A673 (cell line): ENCODE measurements at regions not wholly inside any gene's neighbourhood (a gene's known extent, or its start where the extent isn't known, plus 50 kb on each side); places are given as distances from the start of the nearest gene placed in this dataset.

Experiments
- BruUV-seq: library from RNA; stranded (reverse); fragments of 400-500 nt; replicated peaks from 2 replicates; lab custom pipeline; 2021; lab: Mats Ljungman, UMichigan
- CTCF ChIA-PET: fragments of 300-600 bp; sonication (Branson Sonifier 250); formaldehyde crosslinking; loops from one replicate; lab custom pipeline; 2022; ENCODE audit warnings: antibody characterized with exemption; lab: Charles Lee
- POLR2A ChIA-PET: fragments of 300-600 bp; sonication (Branson Sonifier 250); formaldehyde crosslinking; loops from one replicate; lab custom pipeline; 2022; ENCODE audit warnings: antibody characterized with exemption; ENCODE audit not compliant: low non-redundant PET; lab: Charles Lee
- DNase-seq: peaks from one replicate; pipeline ENCODE4 v3.0.0-alpha.2; 2015; ENCODE audit warnings: low spot score
- H3K27ac ChIP-seq: fragments of 200-600 bp; sonication (generic); 2 replicates; pipeline ENCODE4 v1.5.1; 2016; ENCODE audit warnings: mixed run types, low read depth, mild to moderate bottlenecking, mixed read lengths, antibody characterized with exemption, low read length; ENCODE audit not compliant: poor library complexity, severe bottlenecking
- H3K27me3 ChIP-seq: fragments of 200-600 bp; sonication (generic); replicated peaks from 2 replicates; pipeline ENCODE4 v1.6.1; 2017; ENCODE audit warnings: mixed run types, low read depth, mild to moderate bottlenecking, mixed read lengths, antibody characterized with exemption, low read length; ENCODE audit not compliant: insufficient read depth, poor library complexity
- H3K36me3 ChIP-seq: fragments of 200-600 bp; sonication (generic); 2 replicates; pipeline ENCODE4 v1.6.1; 2016; ENCODE audit warnings: mixed run types, mild to moderate bottlenecking, mixed read lengths, antibody characterized with exemption, low read length; ENCODE audit not compliant: insufficient read depth, poor library complexity, severe bottlenecking
- H3K4me1 ChIP-seq: fragments of 200-600 bp; sonication (generic); 2 replicates; pipeline ENCODE4 v1.6.1; 2017; ENCODE audit warnings: mixed run types, mild to moderate bottlenecking, mixed read lengths, antibody characterized with exemption, low read length; ENCODE audit not compliant: insufficient read depth, poor library complexity, severe bottlenecking
- H3K4me3 ChIP-seq: fragments of 200-600 bp; sonication (generic); 2 replicates; pipeline ENCODE4 v1.5.1; 2016; ENCODE audit warnings: low read depth, mixed run types, mild to moderate bottlenecking, mixed read lengths, low read length; ENCODE audit not compliant: poor library complexity, severe bottlenecking
- H3K9me3 ChIP-seq: fragments of 200-600 bp; sonication (generic); 2 replicates; pipeline ENCODE4 v1.6.1; 2016; ENCODE audit warnings: mixed run types, low read depth, mild to moderate bottlenecking, mixed read lengths, antibody characterized with exemption, low read length; ENCODE audit not compliant: poor library complexity, severe bottlenecking
- EZH2 ChIP-seq: fragments of 200-600 bp; sonication (generic); IDR thresholded peaks from 2 replicates; pipeline ENCODE4 v1.6.1; 2017; ENCODE audit warnings: borderline replicate concordance, low read depth, mild to moderate bottlenecking, mixed read lengths, antibody characterized with exemption, low read length; ENCODE audit not compliant: poor library complexity, severe bottlenecking
- intact Hi-C: fragments of 100-400 bp; cut with micrococcal nuclease; formaldehyde crosslinking; loops from one replicate; pipeline ENCODE4 v1.10.0; 2022; ENCODE audit not compliant: unreplicated experiment
- TF ChIP-seq, protein P1 (sequence below): fragments of 300-800, 200-600 bp; sonication (generic); conservative IDR thresholded peaks from 2 replicates; pipeline ENCODE4 v1.5.1; 2017; ENCODE audit warnings: low read depth, mild to moderate bottlenecking, antibody characterized with exemption, low read length, moderate library complexity, mixed read lengths

- Histone ChIP-seq H3K9me3 (no peaks in the 10 kb centered on the region), H3K4me3 (no peak overlapping the region), H3K27me3 (no peaks in the 10 kb centered on the region), H3K36me3 (no peaks in the 10 kb centered on the region), H3K4me1 (no peaks in the 10 kb centered on the region), H3K27ac (no peak overlapping the region)
- POLR2A ChIA-PET, result no interaction called here
- CTCF ChIA-PET, result no interaction called here
- intact Hi-C loops, result no loop called here
- BruUV-seq, result no TSS peak
- TF ChIP-seq EZH2, result no peak
- TF ChIP-seq, protein P1, sequence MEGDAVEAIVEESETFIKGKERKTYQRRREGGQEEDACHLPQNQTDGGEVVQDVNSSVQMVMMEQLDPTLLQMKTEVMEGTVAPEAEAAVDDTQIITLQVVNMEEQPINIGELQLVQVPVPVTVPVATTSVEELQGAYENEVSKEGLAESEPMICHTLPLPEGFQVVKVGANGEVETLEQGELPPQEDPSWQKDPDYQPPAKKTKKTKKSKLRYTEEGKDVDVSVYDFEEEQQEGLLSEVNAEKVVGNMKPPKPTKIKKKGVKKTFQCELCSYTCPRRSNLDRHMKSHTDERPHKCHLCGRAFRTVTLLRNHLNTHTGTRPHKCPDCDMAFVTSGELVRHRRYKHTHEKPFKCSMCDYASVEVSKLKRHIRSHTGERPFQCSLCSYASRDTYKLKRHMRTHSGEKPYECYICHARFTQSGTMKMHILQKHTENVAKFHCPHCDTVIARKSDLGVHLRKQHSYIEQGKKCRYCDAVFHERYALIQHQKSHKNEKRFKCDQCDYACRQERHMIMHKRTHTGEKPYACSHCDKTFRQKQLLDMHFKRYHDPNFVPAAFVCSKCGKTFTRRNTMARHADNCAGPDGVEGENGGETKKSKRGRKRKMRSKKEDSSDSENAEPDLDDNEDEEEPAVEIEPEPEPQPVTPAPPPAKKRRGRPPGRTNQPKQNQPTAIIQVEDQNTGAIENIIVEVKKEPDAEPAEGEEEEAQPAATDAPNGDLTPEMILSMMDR, result no peak
- no peak for DNase-seq
Observed at GRCh38 chr5:33032271-33033070, 321.4 kb downstream of the NPR3 start.

DNA sequence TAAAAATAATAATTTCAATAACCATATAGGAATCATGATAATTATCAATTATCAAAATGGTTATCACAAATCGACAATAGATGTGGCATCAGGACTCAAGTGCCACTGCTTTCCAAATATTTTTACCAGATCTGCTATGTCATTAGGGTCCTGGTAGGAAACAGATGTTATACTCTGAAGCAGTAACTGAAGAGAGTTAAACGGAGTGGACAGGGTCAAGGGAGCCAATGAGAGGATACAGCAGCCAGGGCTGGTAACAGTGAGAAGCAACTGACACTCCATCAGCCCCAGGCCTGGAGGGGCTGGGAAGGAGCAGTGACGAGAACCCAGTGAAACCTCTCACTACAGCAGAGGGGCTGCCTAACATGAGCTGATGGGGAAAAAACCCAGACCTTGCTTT, 322.4 kb downstream of the NPR3 start:
- Histone ChIP-seq H3K36me3 (no peaks in the 10 kb centered on the region), H3K4me3 (no peak overlapping the region), H3K9me3 (no peaks in the 10 kb centered on the region), H3K27ac (no peak overlapping the region), H3K27me3 (no peaks in the 10 kb centered on the region), H3K4me1 (no peaks in the 10 kb centered on the region)
- no peak for DNase-seq
- no TSS peak for BruUV-seq
- intact Hi-C loops, result no loop called here
- ChIA-PET CTCF (no interaction called here), POLR2A (no interaction called here)
- TF ChIP-seq, protein P1, result no peak
- TF ChIP-seq EZH2, result no peak

- Histone ChIP-seq H3K36me3 (no peaks in the 10 kb centered on the region), H3K4me1 (no peaks in the 10 kb centered on the region), H3K27ac (no peak overlapping the region), H3K4me3 (no peak overlapping the region), H3K27me3 (no peaks in the 10 kb centered on the region), H3K9me3 (no peaks in the 10 kb centered on the region)
- BruUV-seq, result no TSS peak
- intact Hi-C loops, result no loop called here
- CTCF ChIA-PET, result no interaction called here
- TF ChIP-seq EZH2, result no peak
- TF ChIP-seq, protein P1, result no peak
- POLR2A ChIA-PET, result no interaction called here
- DNase-seq, result no peak
Observed at GRCh38 chr5:33034777-33035176, 323.7 kb downstream of the NPR3 start.
